ENCODE measurements at regions not wholly inside any gene's neighbourhood (a gene's known extent, or its start where the extent isn't known, plus 50 kb on each side); places are given as distances from the start of the nearest gene placed in this dataset.

GRCh38 chr1:95850165-95850649 is 616.2 kb downstream of the RWDD3 start (continued):
- no peak for TF ChIP-seq CHD1 (IDR thresholded peaks at IDR 0.05; ENCODE audit: low read depth, low read length)
- TF ChIP-seq SUZ12 (IDR thresholded peaks at IDR 0.05; ENCODE audit: low read length) = no peak
- TF ChIP-seq ATF3 (IDR thresholded peaks at IDR 0.05; ENCODE audit: insufficient read depth, low read depth, low read length) = no peak

Measured in H1 (cell line).